PFSK-1 (cell line): ENCODE measurements at regions not wholly inside any gene's neighbourhood (a gene's known extent, or its start where the extent isn't known, plus 50 kb on each side); places are given as distances from the start of the nearest gene placed in this dataset.

Source experiments
- FOXP2 ChIP-seq: optimal IDR thresholded peaks from 2 replicates; pipeline ENCODE3; 2011; ENCODE audit warnings: borderline replicate concordance, control low read depth, inconsistent platforms; ENCODE audit not compliant: insufficient read depth; ENCODE audit errors: extremely low read length, extremely low read depth
- POLR2AphosphoS5 ChIP-seq: IDR thresholded peaks from 2 replicates; pipeline ENCODE4 v1.6.1; 2012; ENCODE audit warnings: low read depth, mild to moderate bottlenecking, control low read depth, low read length, moderate library complexity
- SIN3A ChIP-seq: IDR thresholded peaks from 2 replicates; pipeline ENCODE4 v1.6.1; 2012; ENCODE audit warnings: mild to moderate bottlenecking, low read length, moderate library complexity, borderline replicate concordance; ENCODE audit not compliant: insufficient read depth
- TAF1 ChIP-seq: IDR thresholded peaks from 2 replicates; pipeline ENCODE4 v1.6.1; 2012; ENCODE audit warnings: low read length, control low read depth, borderline replicate concordance; ENCODE audit not compliant: insufficient read depth
- TF ChIP-seq, protein P1 (sequence below), 2 experiments: IDR thresholded peaks; 2 replicates each; pipeline versions ENCODE4 v1.6.1 to v1.8.0; 2011 to 2012; ENCODE audit warnings: low read depth in 2 of 2, low read length in 2 of 2, control low read depth in 1 of 2, inconsistent platforms in 1 of 2, mild to moderate bottlenecking in 1 of 2, moderate library complexity in 1 of 2; ENCODE audit not compliant: insufficient read depth in 1 of 2

DNA sequence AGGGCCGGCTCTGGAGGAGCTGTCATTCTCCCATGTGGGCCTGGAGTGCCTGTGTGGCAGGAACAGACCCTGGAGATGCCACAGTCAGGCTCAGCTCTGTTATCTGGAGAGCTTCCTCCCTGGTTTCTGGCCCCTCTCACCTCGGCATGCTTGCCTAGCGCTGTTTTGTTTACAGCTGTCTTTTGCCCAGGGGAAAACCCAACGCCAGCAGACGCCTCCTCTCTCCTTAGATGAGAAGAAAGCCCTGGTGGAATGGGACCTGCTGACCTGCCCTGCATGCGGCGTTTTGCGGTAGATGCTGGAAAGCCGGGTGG lies 104.9 kb downstream of the CRYAA start:
- TF ChIP-seq, protein P1, sequence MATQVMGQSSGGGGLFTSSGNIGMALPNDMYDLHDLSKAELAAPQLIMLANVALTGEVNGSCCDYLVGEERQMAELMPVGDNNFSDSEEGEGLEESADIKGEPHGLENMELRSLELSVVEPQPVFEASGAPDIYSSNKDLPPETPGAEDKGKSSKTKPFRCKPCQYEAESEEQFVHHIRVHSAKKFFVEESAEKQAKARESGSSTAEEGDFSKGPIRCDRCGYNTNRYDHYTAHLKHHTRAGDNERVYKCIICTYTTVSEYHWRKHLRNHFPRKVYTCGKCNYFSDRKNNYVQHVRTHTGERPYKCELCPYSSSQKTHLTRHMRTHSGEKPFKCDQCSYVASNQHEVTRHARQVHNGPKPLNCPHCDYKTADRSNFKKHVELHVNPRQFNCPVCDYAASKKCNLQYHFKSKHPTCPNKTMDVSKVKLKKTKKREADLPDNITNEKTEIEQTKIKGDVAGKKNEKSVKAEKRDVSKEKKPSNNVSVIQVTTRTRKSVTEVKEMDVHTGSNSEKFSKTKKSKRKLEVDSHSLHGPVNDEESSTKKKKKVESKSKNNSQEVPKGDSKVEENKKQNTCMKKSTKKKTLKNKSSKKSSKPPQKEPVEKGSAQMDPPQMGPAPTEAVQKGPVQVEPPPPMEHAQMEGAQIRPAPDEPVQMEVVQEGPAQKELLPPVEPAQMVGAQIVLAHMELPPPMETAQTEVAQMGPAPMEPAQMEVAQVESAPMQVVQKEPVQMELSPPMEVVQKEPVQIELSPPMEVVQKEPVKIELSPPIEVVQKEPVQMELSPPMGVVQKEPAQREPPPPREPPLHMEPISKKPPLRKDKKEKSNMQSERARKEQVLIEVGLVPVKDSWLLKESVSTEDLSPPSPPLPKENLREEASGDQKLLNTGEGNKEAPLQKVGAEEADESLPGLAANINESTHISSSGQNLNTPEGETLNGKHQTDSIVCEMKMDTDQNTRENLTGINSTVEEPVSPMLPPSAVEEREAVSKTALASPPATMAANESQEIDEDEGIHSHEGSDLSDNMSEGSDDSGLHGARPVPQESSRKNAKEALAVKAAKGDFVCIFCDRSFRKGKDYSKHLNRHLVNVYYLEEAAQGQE (IDR thresholded peaks at IDR 0.05; ENCODE audit: insufficient read depth in 1 of 2, low read depth in 2 of 2, low read length in 2 of 2), result no peak

DNA sequence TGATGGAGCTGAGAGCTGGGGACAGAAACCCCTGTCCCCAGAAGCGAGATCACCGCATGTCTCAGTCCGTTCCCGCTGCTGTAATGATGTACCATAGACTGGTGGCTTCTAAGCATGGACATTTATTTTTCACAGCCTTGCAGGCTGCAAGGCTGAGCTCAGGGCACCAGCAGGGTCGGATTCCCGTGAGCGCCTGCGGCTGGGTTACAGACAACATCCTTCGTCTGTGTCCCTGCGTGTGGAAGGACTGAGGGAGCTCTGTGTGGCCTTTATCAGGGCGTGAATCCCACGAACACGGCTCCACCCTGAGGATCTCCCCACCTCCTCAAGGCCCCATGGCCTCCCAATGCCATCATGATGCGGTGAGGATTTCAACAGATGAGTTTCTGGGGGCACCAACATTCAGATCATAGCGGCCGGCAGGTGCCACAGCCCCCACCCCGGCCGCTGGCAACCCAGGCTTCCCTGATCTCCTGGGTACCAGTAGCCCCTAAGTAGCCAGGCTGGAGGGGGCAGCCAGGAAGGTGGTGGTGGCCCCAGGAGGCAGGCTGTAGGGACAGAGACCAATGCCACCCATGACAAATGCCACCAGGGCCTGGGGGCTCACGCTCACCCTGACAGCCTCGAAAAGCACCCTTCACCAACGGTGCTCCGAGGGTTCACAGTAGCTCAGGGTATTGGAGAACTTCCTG lies 104.4 kb downstream of the CRYAA start:
- TF ChIP-seq TAF1 (no peak), POLR2AphosphoS5 (no peak), SIN3A (no peak), FOXP2 (no peak)
- TF ChIP-seq, protein P1 (IDR thresholded peaks at IDR 0.05; ENCODE audit: insufficient read depth in 1 of 2, low read depth in 2 of 2, low read length in 2 of 2), result no peak

DNA sequence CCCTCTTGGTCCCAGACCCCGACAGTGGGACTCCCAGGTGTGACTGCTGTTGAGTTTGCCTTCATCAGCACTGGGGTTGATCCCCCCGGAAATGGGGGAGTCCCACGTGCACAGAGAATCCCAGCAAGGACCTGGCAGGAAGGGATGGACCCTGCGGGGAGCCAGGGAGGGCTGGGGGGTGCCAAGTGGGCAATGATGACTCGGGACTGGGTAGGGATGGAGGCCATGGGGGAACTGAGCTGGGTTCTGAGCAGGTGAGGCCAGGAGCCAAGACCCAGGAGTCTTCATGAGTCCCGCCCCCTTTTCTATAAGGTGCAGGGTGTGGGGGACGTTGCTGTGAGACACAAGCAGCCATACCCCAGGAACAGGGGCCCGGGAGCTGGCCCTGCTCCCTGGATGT lies 103.8 kb downstream of the CRYAA start:
- TF ChIP-seq, protein P1 (IDR thresholded peaks at IDR 0.05; ENCODE audit: insufficient read depth in 1 of 2, low read depth in 2 of 2, low read length in 2 of 2), result no peak
- TF ChIP-seq SIN3A, result no peak
- TF ChIP-seq TAF1, result no peak
- no peak for TF ChIP-seq POLR2AphosphoS5
- no peak for TF ChIP-seq FOXP2

DNA sequence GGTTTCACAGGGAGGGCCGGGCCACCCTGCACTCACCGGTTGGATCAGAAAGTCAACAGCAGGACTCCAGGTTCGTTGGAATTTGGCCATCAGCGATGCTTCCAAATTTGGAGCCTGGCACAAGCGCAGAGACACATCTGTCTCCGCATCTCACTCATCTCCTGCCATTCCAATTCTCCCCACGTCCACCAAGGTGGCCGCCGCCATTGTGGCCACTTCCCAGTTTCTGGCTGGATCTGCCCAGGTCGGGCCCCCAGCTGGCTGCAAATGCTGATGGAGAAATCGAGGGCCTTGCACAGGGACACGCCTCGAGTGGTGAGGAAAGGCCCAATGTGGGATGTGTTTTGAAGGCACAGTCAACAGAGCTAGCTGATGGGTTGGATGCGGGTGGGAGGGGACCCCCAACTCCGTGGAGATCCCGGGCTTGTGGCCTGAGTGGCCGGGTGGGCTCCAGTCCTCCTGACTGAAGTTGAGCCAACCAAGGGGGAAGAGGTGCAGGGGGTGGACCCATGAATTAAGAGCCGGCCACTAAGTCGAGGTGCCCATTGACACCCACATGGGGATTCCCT lies 102.7 kb downstream of the CRYAA start:
- TF ChIP-seq SIN3A (no peak), FOXP2 (no peak), TAF1 (no peak), POLR2AphosphoS5 (no peak)
- TF ChIP-seq, protein P1 (IDR thresholded peaks at IDR 0.05; ENCODE audit: insufficient read depth in 1 of 2, low read depth in 2 of 2, low read length in 2 of 2), result no peak

DNA sequence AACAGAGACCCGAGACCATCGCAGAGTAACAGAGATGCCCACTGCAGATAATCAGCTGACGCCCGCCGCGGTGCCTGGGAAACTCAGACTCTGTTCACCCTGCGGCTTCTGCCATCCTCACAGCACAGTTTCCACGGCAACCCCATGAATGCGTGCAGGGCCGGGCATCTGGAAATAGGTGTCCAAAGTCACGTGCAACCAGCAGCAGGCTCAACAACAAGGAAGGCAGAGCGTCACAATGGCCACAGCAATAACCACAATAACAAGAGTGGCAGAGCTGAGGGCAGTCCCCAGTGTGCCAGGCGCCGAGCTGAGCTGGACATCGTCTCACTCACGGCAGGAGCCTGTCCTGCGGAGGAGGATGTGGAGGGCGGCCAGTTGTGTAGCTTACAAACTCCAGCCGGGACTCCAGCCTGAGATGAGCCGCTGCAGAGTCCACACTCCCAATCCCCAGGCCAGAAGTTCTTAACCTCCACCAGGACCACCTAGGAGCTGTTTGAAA lies 102.0 kb downstream of the CRYAA start:
- TF ChIP-seq FOXP2 (no peak), TAF1 (no peak), SIN3A (no peak), POLR2AphosphoS5 (no peak)
- TF ChIP-seq, protein P1 (IDR thresholded peaks at IDR 0.05; ENCODE audit: insufficient read depth in 1 of 2, low read depth in 2 of 2, low read length in 2 of 2), result no peak
